ENCODE measurements at regions not wholly inside any gene's neighbourhood (a gene's known extent, or its start where the extent isn't known, plus 50 kb on each side); places are given as distances from the start of the nearest gene placed in this dataset.

DNA sequence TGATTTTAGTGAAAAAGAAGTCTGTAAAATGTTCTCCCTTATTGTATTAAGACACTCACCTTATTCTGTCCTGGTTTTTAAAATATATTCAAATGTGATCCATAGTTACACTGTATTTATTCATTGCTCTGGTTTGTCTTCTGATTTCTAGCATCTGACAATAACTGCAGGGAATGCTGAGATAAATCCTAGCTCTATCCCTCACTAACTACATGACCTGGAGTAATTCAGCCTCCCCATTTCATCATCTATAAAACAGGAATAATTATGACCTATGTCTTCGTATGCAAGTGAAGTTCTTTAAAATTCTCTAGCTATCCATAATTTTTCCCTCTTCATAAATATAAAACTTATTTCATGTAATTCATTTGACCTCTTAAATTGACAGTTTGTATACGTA, 104.0 kb upstream of the ESRRG start:
- H3K4me1 ChIP-seq (ENCODE audit: insufficient read depth) = no peaks in the 10 kb centered on the region
- H3F3A ChIP-seq (ENCODE audit: insufficient read depth) = no peaks in the 10 kb centered on the region
- no peaks in the 10 kb centered on the region for H3K27me3 ChIP-seq (replicated peaks; ENCODE audit: insufficient read depth)
- no peaks in the 10 kb centered on the region for H3K9me2 ChIP-seq (ENCODE audit: insufficient read depth)
- no peaks in the 10 kb centered on the region for H3K79me2 ChIP-seq (ENCODE audit: insufficient read depth)
- H3K36me3 ChIP-seq (ENCODE audit: low read depth) = no peaks in the 10 kb centered on the region
- DNase-seq = no peak
- H4K20me1 ChIP-seq (ENCODE audit: insufficient read depth) = no peaks in the 10 kb centered on the region
- no peak overlapping the region for H3K9ac ChIP-seq
- 29 to 34% methylated on average over 2 of the region's 2 CpGs for WGBS, 2 experiments (ENCODE audit: low coverage in 1 of 2, low lambda C conversion rate in 2 of 2, missing lambda C conversion rate in 2 of 2)
- H3K4me2 ChIP-seq (ENCODE audit: unreplicated experiment) = no peak overlapping the region
- no peak for TF ChIP-seq EZH2phosphoT487 (IDR thresholded peaks at IDR 0.05; ENCODE audit: insufficient read depth, low read depth)
- no peak for TF ChIP-seq EZH2 (IDR thresholded peaks at IDR 0.05; ENCODE audit: insufficient read depth, poor library complexity, severe bottlenecking)
- no peak overlapping the region for H2AFZ ChIP-seq
- in situ Hi-C loops (cut with MboI) = no loop called here
- no peak overlapping the region for H3K27ac ChIP-seq
- no peak overlapping the region for H3K4me3 ChIP-seq
- no peaks in the 10 kb centered on the region for H3K9me3 ChIP-seq (ENCODE audit: low read depth)

DNA sequence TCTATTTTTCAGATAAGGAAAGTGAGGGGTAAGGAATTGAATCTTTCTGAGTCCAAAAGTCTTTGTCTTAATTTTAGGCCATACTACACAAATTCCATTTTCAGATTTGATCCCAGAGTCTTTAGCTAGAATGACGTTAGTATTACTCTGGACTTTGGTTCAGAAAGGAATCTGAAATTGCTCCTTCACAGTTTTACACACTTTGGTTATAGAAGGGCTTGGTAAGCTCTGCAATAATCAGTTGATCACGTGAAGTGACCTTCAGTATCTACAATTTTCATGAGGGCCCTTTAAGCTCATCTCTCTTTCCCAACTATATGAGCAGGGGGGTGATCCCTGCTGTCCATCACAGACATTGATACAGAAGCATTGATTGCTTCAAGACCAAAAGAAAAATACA, 103.4 kb upstream of the ESRRG start:
- H3K9me3 ChIP-seq (ENCODE audit: low read depth) = no peaks in the 10 kb centered on the region
- H3K9ac ChIP-seq = no peak overlapping the region
- no peaks in the 10 kb centered on the region for H3K79me2 ChIP-seq (ENCODE audit: insufficient read depth)
- 3% methylated on average over 2 of the region's 2 CpGs for WGBS, 2 experiments (ENCODE audit: low coverage in 1 of 2, low lambda C conversion rate in 2 of 2, missing lambda C conversion rate in 2 of 2)
- no peak overlapping the region for H2AFZ ChIP-seq
- H3K27me3 ChIP-seq (replicated peaks; ENCODE audit: insufficient read depth) = no peaks in the 10 kb centered on the region
- in situ Hi-C loops (cut with MboI) = no loop called here
- H3K36me3 ChIP-seq (ENCODE audit: low read depth) = no peaks in the 10 kb centered on the region
- H3K4me1 ChIP-seq (ENCODE audit: insufficient read depth) = no peaks in the 10 kb centered on the region
- no peak for DNase-seq
- no peaks in the 10 kb centered on the region for H3F3A ChIP-seq (ENCODE audit: insufficient read depth)
- H3K9me2 ChIP-seq (ENCODE audit: insufficient read depth) = no peaks in the 10 kb centered on the region
- no peak overlapping the region for H3K4me3 ChIP-seq
- H3K4me2 ChIP-seq (ENCODE audit: unreplicated experiment) = no peak overlapping the region
- no peaks in the 10 kb centered on the region for H4K20me1 ChIP-seq (ENCODE audit: insufficient read depth)
- no peak for TF ChIP-seq EZH2 (IDR thresholded peaks at IDR 0.05; ENCODE audit: insufficient read depth, poor library complexity, severe bottlenecking)
- TF ChIP-seq EZH2phosphoT487 (IDR thresholded peaks at IDR 0.05; ENCODE audit: insufficient read depth, low read depth) = no peak
- no peak overlapping the region for H3K27ac ChIP-seq

DNA sequence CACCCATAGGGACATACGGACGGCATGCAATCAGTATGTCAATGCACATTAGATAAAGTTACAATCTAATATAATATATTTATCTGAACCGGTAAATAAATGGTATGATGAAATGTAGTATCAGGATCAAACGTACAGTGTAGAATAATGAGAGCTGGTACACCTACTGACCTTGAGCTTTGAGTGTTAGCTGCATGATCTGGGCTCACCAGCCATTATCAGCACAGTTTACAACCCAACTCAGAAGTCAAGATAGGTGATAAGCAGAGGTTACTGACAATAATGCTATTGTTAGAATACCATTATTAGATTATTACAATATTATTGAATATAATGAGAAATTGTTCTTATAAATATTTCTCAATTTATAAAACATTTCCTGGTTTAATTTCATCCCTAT, 103.0 kb upstream of the ESRRG start:
- no peaks in the 10 kb centered on the region for H3K9me3 ChIP-seq (ENCODE audit: low read depth)
- no peaks in the 10 kb centered on the region for H3K36me3 ChIP-seq (ENCODE audit: low read depth)
- H3K4me2 ChIP-seq (ENCODE audit: unreplicated experiment) = no peak overlapping the region
- no peaks in the 10 kb centered on the region for H3K79me2 ChIP-seq (ENCODE audit: insufficient read depth)
- WGBS, 2 experiments (ENCODE audit: low coverage in 1 of 2, low lambda C conversion rate in 2 of 2, missing lambda C conversion rate in 2 of 2) = 27 to 28% methylated on average over 4 of the region's 4 CpGs
- H4K20me1 ChIP-seq (ENCODE audit: insufficient read depth) = no peaks in the 10 kb centered on the region
- no peaks in the 10 kb centered on the region for H3K27me3 ChIP-seq (replicated peaks; ENCODE audit: insufficient read depth)
- H3K4me3 ChIP-seq = no peak overlapping the region
- no peaks in the 10 kb centered on the region for H3K4me1 ChIP-seq (ENCODE audit: insufficient read depth)
- H3K27ac ChIP-seq = no peak overlapping the region
- in situ Hi-C loops (cut with MboI) = no loop called here
- TF ChIP-seq EZH2 (IDR thresholded peaks at IDR 0.05; ENCODE audit: insufficient read depth, poor library complexity, severe bottlenecking) = no peak
- H3F3A ChIP-seq (ENCODE audit: insufficient read depth) = no peaks in the 10 kb centered on the region
- no peak overlapping the region for H2AFZ ChIP-seq
- H3K9me2 ChIP-seq (ENCODE audit: insufficient read depth) = no peaks in the 10 kb centered on the region
- H3K9ac ChIP-seq = no peak overlapping the region
- DNase-seq = no peak

DNA sequence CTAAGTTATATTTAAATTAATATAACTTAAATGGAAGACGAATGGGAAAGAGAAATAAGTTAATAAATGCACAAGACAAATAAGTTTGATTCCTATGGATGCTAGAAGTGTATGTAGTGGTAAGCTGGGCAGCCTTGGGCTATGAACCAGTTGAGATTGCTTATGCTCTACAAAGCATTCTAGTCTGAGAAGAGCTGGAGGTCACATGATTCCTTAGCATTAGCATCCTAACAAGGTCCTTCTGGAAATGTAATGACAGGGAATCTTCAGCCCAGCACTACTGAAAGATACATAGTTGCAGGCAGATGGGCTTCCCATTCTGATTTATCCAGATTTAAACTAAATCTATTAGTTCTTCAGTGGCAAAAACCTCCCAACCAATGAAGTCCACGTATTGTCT, 102.3 kb upstream of the ESRRG start:
- no peaks in the 10 kb centered on the region for H3K27me3 ChIP-seq (replicated peaks; ENCODE audit: insufficient read depth)
- no peaks in the 10 kb centered on the region for H3K79me2 ChIP-seq (ENCODE audit: insufficient read depth)
- H4K20me1 ChIP-seq (ENCODE audit: insufficient read depth) = no peaks in the 10 kb centered on the region
- H3F3A ChIP-seq (ENCODE audit: insufficient read depth) = no peaks in the 10 kb centered on the region
- H2AFZ ChIP-seq = no peak overlapping the region
- H3K9ac ChIP-seq = no peak overlapping the region
- no peaks in the 10 kb centered on the region for H3K9me2 ChIP-seq (ENCODE audit: insufficient read depth)
- no peak for DNase-seq
- TF ChIP-seq EZH2phosphoT487 (IDR thresholded peaks at IDR 0.05; ENCODE audit: insufficient read depth, low read depth) = no peak
- TF ChIP-seq EZH2 (IDR thresholded peaks at IDR 0.05; ENCODE audit: insufficient read depth, poor library complexity, severe bottlenecking) = no peak
- no peak overlapping the region for H3K4me3 ChIP-seq
- H3K27ac ChIP-seq = no peak overlapping the region
- in situ Hi-C loops (cut with MboI) = no loop called here
- H3K4me1 ChIP-seq (ENCODE audit: insufficient read depth) = no peaks in the 10 kb centered on the region
- H3K4me2 ChIP-seq (ENCODE audit: unreplicated experiment) = no peak overlapping the region
- H3K9me3 ChIP-seq (ENCODE audit: low read depth) = no peaks in the 10 kb centered on the region
- WGBS, 2 experiments (ENCODE audit: low coverage in 1 of 2, low lambda C conversion rate in 2 of 2, missing lambda C conversion rate in 2 of 2) = 12 to 23% methylated on average over 2 of the region's 2 CpGs
- H3K36me3 ChIP-seq (ENCODE audit: low read depth) = no peaks in the 10 kb centered on the region

DNA sequence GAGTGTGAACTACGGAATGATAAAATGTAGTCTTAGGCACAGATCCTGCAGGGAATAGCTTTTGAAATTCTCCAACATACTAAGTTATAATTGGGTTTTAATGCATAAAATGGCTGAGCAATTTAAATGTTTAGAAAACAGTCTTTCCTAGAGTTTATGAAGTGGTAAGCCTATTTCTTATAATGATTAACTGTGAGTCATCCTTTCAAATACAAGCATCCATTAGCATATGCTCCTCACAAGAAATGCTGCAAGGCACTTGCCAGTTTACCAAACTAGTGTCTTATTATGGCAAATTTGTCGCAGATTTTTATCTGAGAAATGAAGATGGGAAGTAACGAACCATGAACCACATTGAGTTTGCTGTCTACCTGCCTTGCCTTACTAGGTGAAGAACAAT, 101.3 kb upstream of the ESRRG start:
- TF ChIP-seq EZH2 (IDR thresholded peaks at IDR 0.05; ENCODE audit: insufficient read depth, poor library complexity, severe bottlenecking) (no peak), EZH2phosphoT487 (IDR thresholded peaks at IDR 0.05; ENCODE audit: insufficient read depth, low read depth) (no peak)
- Histone ChIP-seq H3K27me3 (replicated peaks; ENCODE audit: insufficient read depth) (no peaks in the 10 kb centered on the region), H3K79me2 (ENCODE audit: insufficient read depth) (no peaks in the 10 kb centered on the region), H3K36me3 (ENCODE audit: low read depth) (no peaks in the 10 kb centered on the region), H3F3A (ENCODE audit: insufficient read depth) (no peaks in the 10 kb centered on the region), H3K4me2 (ENCODE audit: unreplicated experiment) (no peak overlapping the region), H2AFZ (no peak overlapping the region), H3K9me2 (ENCODE audit: insufficient read depth) (no peaks in the 10 kb centered on the region), H3K4me3 (no peak overlapping the region), H3K9ac (no peak overlapping the region), H3K4me1 (ENCODE audit: insufficient read depth) (no peaks in the 10 kb centered on the region), H4K20me1 (ENCODE audit: insufficient read depth) (no peaks in the 10 kb centered on the region), H3K27ac (no peak overlapping the region), H3K9me3 (ENCODE audit: low read depth) (no peaks in the 10 kb centered on the region)
- DNase-seq = no peak
- in situ Hi-C loops (cut with MboI) = no loop called here
- 37 to 49% methylated on average over 3 of the region's 3 CpGs for WGBS, 2 experiments (ENCODE audit: low coverage in 1 of 2, low lambda C conversion rate in 2 of 2, missing lambda C conversion rate in 2 of 2)

Measured in GM23248 (cell line).